K562 (cell line): ENCODE measurements at regions not wholly inside any gene's neighbourhood (a gene's known extent, or its start where the extent isn't known, plus 50 kb on each side); places are given as distances from the start of the nearest gene placed in this dataset.

ENCODE experiments used
- ATAC-seq: fragments of 200-7000 bp; cut with Tn5 transposase; 3 replicates; pipeline ENCODE4 v1.9.1; 2020; ENCODE audit warnings: moderate library complexity
- BruUV-seq: library from RNA; stranded (reverse); fragments of 400-500 nt; replicated peaks from 2 replicates; lab custom pipeline; 2021; lab: Mats Ljungman, UMichigan
- CTCF ChIA-PET: fragments of 300-600 bp; formaldehyde crosslinking; extraction: SDS; loops from one replicate; lab custom pipeline; 2021; ENCODE audit warnings: low intra/inter-chr PET ratio; lab: Yijun Ruan, JAX
- POLR2A ChIA-PET: fragments of 300-600, 350-650 bp; sonication (Branson Sonifier 250); formaldehyde crosslinking; extraction: SDS; loops from one replicate; lab custom pipeline; 2021; ENCODE audit warnings: antibody characterized with exemption, inconsistent platforms; lab: Yijun Ruan, JAX
- DNase-seq, 4 experiments: peaks; one replicate each; pipeline versions ENCODE4 v3.0.0 to v3.0.0-alpha.2; 2011 to 2018; ENCODE audit warnings: low spot score in 3 of 4, mixed read lengths in 3 of 4; ENCODE audit errors: extremely low read depth in 1 of 4
- FAIRE-seq: peaks from 2 replicates; lab custom pipeline; 2011; peaks lifted over from hg19 to GRCh38; lab: Jason Lieb, UNC
- H2AFZ ChIP-seq: 2 replicates; pipeline ENCODE4 v1.6.0; 2011; ENCODE audit warnings: low read depth, low read length, control low read depth, inconsistent platforms
- H3K27ac ChIP-seq: fragments of 200-600 bp; 3 replicates; pipeline ENCODE4 v1.8.0; 2011; ENCODE audit warnings: low read depth, mild to moderate bottlenecking, control low read depth, inconsistent platforms, low read length, moderate library complexity, mixed read lengths; ENCODE audit errors: extremely low read depth
- H3K27me3 ChIP-seq, 2 experiments: fragments of 300-600 bp in 1 of 2; 2 replicates in 1 of 2; 3 replicates in 1 of 2; pipeline versions ENCODE4 v1.6.0 to v1.8.0; 2011; ENCODE audit warnings: inconsistent platforms in 2 of 2, low read length in 2 of 2, mild to moderate bottlenecking in 1 of 2, mixed read lengths in 1 of 2, moderate library complexity in 1 of 2; ENCODE audit not compliant: control insufficient read depth in 2 of 2, insufficient read depth in 2 of 2
- H3K36me3 ChIP-seq: fragments of 300-600 bp; 3 replicates; pipeline ENCODE4 v1.8.0; 2011; ENCODE audit warnings: mild to moderate bottlenecking, low read length, inconsistent platforms; ENCODE audit not compliant: control insufficient read depth, insufficient read depth
- H3K4me1 ChIP-seq, 2 experiments: fragments of 200-600 bp in 1 of 2; replicated peaks in 1 of 2; 2 replicates in 1 of 2; 3 replicates in 1 of 2; pipeline versions ENCODE4 v1.5.1 to v1.8.0; 2011; ENCODE audit warnings: inconsistent platforms in 2 of 2, low read length in 2 of 2, mild to moderate bottlenecking in 1 of 2, mixed read lengths in 1 of 2, moderate library complexity in 1 of 2; ENCODE audit not compliant: control insufficient read depth in 2 of 2, insufficient read depth in 2 of 2
- H3K4me2 ChIP-seq: 2 replicates; pipeline ENCODE4 v1.6.1; 2011; ENCODE audit warnings: low read length, control low read depth, inconsistent platforms, mixed read lengths; ENCODE audit not compliant: insufficient read depth
- H3K4me3 ChIP-seq: fragments of 200-600 bp; sonication (generic), shearing (Covaris generic); 2 replicates; pipeline ENCODE4 v1.5.1; 2016; ENCODE audit warnings: control low read depth, inconsistent platforms
- H3K79me2 ChIP-seq: fragments of 200-600 bp; 3 replicates; pipeline ENCODE4 v1.8.0; 2011; ENCODE audit warnings: low read length, inconsistent platforms; ENCODE audit not compliant: control insufficient read depth, insufficient read depth
- H3K9ac ChIP-seq, 2 experiments: 2 replicates each; pipeline versions ENCODE4 v1.6.0 to v1.6.1; 2011; ENCODE audit warnings: low read depth in 2 of 2, low read length in 2 of 2, control low read depth in 1 of 2, inconsistent platforms in 1 of 2, mild to moderate bottlenecking in 1 of 2, mixed read lengths in 1 of 2; ENCODE audit not compliant: insufficient read depth in 1 of 2
- H3K9me1 ChIP-seq: one replicate; pipeline ENCODE4 v1.6.0; 2011; ENCODE audit warnings: inconsistent platforms, mild to moderate bottlenecking, low read length, moderate library complexity; ENCODE audit not compliant: control insufficient read depth, insufficient read depth
- H3K9me3 ChIP-seq: replicated peaks from 2 replicates; pipeline ENCODE4 v1.5.1; 2011; ENCODE audit warnings: low read depth, low read length, inconsistent platforms; ENCODE audit not compliant: control insufficient read depth, insufficient read depth
- H4K20me1 ChIP-seq: replicated peaks from 2 replicates; pipeline ENCODE4 v1.6.1; 2011; ENCODE audit warnings: low read length, inconsistent platforms, mixed read lengths; ENCODE audit not compliant: control insufficient read depth, insufficient read depth
- ATF2 ChIP-seq: sonication (generic); formaldehyde crosslinking; IDR thresholded peaks from 2 replicates; pipeline ENCODE4 v1.8.1; 2022; ENCODE audit warnings: missing genetic modification reagents
- C11orf30 ChIP-seq: fragments of 450-650 bp; IDR thresholded peaks from 2 replicates; pipeline ENCODE4 v1.6.1; 2016; ENCODE audit warnings: low read depth, mild to moderate bottlenecking
- COPS2 ChIP-seq: fragments of 450-650 bp; conservative IDR thresholded peaks from 2 replicates; pipeline ENCODE4 v1.6.1; 2016; ENCODE audit warnings: mild to moderate bottlenecking, moderate library complexity
- KAT2B ChIP-seq: IDR thresholded peaks from one replicate; pipeline ENCODE4 v1.6.1; 2012; ENCODE audit warnings: low read depth, mild to moderate bottlenecking, control low read depth, inconsistent platforms, low read length, moderate library complexity
- MAFF ChIP-seq: IDR thresholded peaks from 2 replicates; pipeline ENCODE4 v1.6.1; 2012; ENCODE audit warnings: low read length, improper control_type of control experiment
- MAFG ChIP-seq: fragments of 450-650 bp; conservative IDR thresholded peaks from 2 replicates; pipeline ENCODE4 v1.6.1; 2016; ENCODE audit warnings: missing genetic modification characterization, missing compliant biosample characterization
- PTBP1 ChIP-seq: fragments of 200-400 bp; formaldehyde crosslinking; IDR thresholded peaks from 2 replicates; pipeline ENCODE4 v1.6.1; 2017; ENCODE audit warnings: low read depth, low read length
- PURB ChIP-seq: sonication (generic); formaldehyde crosslinking; IDR thresholded peaks from 2 replicates; pipeline ENCODE4 v1.9.0; 2021; ENCODE audit warnings: low read depth, mild to moderate bottlenecking, missing genetic modification reagents
- TSC22D4 ChIP-seq: fragments of 450-650 bp; IDR thresholded peaks from 2 replicates; pipeline ENCODE4 v1.6.1; 2016; ENCODE audit warnings: missing genetic modification characterization, missing biosample characterization, control low read depth
- ZNF316 ChIP-seq: fragments of 450-650 bp; IDR thresholded peaks from 2 replicates; pipeline ENCODE4 v1.6.1; 2016
- ZNF584 ChIP-seq: fragments of 200-800 bp; sonication (Bioruptor generic); IDR thresholded peaks from 2 replicates; pipeline ENCODE4 v1.6.1; 2016; ENCODE audit warnings: low read depth, mild to moderate bottlenecking, missing genetic modification characterization, missing compliant biosample characterization
- ZZZ3 ChIP-seq: fragments of 450-650 bp; IDR thresholded peaks from 2 replicates; pipeline ENCODE4 v1.6.1; 2016; ENCODE audit warnings: antibody characterized with exemption, mild to moderate bottlenecking, moderate library complexity
- WGBS: fragments of 100-300 bp; shearing (Covaris generic); methylation state at CpG from one replicate; pipeline ENCODE4 v1.1.6; 2016; ENCODE audit warnings: low coverage, mixed read lengths; ENCODE audit not compliant: insufficient coverage; ENCODE audit errors: missing lambda C conversion rate; 5-methylcytosine and 5-hydroxymethylcytosine counted together
- in situ Hi-C: fragments of 300-500 bp; cut with MboI; formaldehyde crosslinking; loops from 4 replicates; pipeline ENCODE4 v1.15.0; 2018; ENCODE audit warnings: inconsistent platforms, mixed read lengths
- intact Hi-C: fragments of 100-400 bp; cut with micrococcal nuclease; formaldehyde crosslinking; loops from 2 replicates; pipeline ENCODE4 v1.14.2; 2022

- Histone ChIP-seq H3K9me1 (no peaks in the 10 kb centered on the region), H4K20me1 (no peaks in the 10 kb centered on the region), H3K4me1 (no peaks in the 10 kb centered on the region), H3K27me3 (peaks cover 5 to 6% of the 10 kb centered on the region in 2 experiments), H3K9me3 (no peaks in the 10 kb centered on the region), H2AFZ (no peak overlapping the region), H3K4me3 (no peak overlapping the region), H3K9ac (no peak overlapping the region), H3K27ac (no peak overlapping the region), H3K4me2 (no peak overlapping the region), H3K36me3 (no peaks in the 10 kb centered on the region), H3K79me2 (no peaks in the 10 kb centered on the region)
- ATAC-seq (no peak), FAIRE-seq (no peak), DNase-seq (no peak)
- intact Hi-C loops (no loop called here), in situ Hi-C loops (no loop called here)
- ChIA-PET POLR2A (interaction anchor here (0.6 kb wide), 1 partner anchor 46 kb away, joined by 3 read pairs; no protein-coding TSS in a partner anchor), CTCF (no interaction called here)
- TF ChIP-seq MAFF, result peak; percentile 69; the same call in 1 of the 2 replicates
- TF ChIP-seq PTBP1, result no peak
- TF ChIP-seq ZZZ3, result no peak
- no peak for TF ChIP-seq ZNF584 (CRISPR knock-in tag)
- peak; percentile 77 for TF ChIP-seq MAFG (tag)
- no peak for TF ChIP-seq PURB (CRISPR knock-in tag)
- TF ChIP-seq COPS2, result no peak
- TF ChIP-seq KAT2B, result no peak
- TF ChIP-seq TSC22D4 (tag), result no peak
- TF ChIP-seq ZNF316, result peak; percentile 88
- no peak for TF ChIP-seq ATF2
- peak; percentile 66; the same call in 1 of the 2 replicates for TF ChIP-seq C11orf30
- BruUV-seq, result no TSS peak
- WGBS, result 3% methylated on average over 3 of the region's 3 CpGs
Measured at GRCh38 chr16:80121522-80121909, 419.3 kb upstream of the DYNLRB2 start.
